ENCODE measurements at regions not wholly inside any gene's neighbourhood (a gene's known extent, or its start where the extent isn't known, plus 50 kb on each side); places are given as distances from the start of the nearest gene placed in this dataset.
"Not testable (repeated sequence)": the region's sequence is repeated elsewhere in the genome, so short reads cannot be mapped to it uniquely, and the experiment has no call there.

DNA sequence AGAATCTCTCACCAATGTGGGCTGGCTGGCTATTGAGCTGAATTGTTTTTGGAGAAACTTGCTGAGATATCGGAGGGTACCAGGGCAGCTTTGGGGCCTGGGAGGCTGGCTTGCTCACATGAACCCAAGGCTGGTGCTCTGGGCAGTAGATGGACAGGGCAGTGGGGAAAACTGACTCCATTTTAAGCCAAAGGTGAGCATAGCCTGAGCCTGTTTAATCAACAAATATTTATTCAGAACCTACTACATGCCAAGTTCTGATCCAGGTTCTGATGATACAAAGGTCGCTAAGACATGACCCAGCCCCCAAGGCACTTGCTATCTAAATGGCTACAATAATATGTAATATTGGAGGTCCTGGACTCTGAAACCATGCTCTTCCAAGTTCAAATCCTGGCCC is 86.6 kb downstream of the BUB3 start:
- Mint-ChIP-seq H3K4me1 (peaks cover 7 to 50% (median 38%) of the 10 kb centered on the region in 4 donors), H3K9me3 (peaks cover 0 to 12% (median 1%) of the 10 kb centered on the region in 7 donors), H3K27ac (peak overlapping the region; percentile 99), H3K27me3 (no peaks in the 10 kb centered on the region), H3K4me3 (peak overlapping the region in 3 of 4 donors; percentile 47 to 81 (median 80)), H3K36me3 (peaks cover 19% of the 10 kb centered on the region)
- peak overlapping the region; percentile 76 for H3K4me3 ChIP-seq (ENCODE audit: low read depth, low read length)
- peak in 1 of 3 donors; percentile 4 for DNase-seq
- no peak for ATAC-seq (ENCODE audit: low read depth in 2 of 2)
- H3K9me3 ChIP-seq (ENCODE audit: control insufficient read depth in 2 of 2, low read length in 2 of 2): peaks cover 0 to 3% of the 10 kb centered on the region in 2 experiments
- peaks cover 14% of the 10 kb centered on the region for H3K4me1 ChIP-seq (ENCODE audit: control insufficient read depth, insufficient read depth, low read length, poor library complexity, severe bottlenecking)
- no peaks in the 10 kb centered on the region for H3K27me3 ChIP-seq (ENCODE audit: control insufficient read depth, insufficient read depth, low read length)
- H3K36me3 ChIP-seq (ENCODE audit: control insufficient read depth, insufficient read depth, low read length): no peaks in the 10 kb centered on the region
- H3K27ac ChIP-seq (ENCODE audit: insufficient read depth, low read length, poor library complexity, severe bottlenecking): peak overlapping the region; percentile 96

DNA sequence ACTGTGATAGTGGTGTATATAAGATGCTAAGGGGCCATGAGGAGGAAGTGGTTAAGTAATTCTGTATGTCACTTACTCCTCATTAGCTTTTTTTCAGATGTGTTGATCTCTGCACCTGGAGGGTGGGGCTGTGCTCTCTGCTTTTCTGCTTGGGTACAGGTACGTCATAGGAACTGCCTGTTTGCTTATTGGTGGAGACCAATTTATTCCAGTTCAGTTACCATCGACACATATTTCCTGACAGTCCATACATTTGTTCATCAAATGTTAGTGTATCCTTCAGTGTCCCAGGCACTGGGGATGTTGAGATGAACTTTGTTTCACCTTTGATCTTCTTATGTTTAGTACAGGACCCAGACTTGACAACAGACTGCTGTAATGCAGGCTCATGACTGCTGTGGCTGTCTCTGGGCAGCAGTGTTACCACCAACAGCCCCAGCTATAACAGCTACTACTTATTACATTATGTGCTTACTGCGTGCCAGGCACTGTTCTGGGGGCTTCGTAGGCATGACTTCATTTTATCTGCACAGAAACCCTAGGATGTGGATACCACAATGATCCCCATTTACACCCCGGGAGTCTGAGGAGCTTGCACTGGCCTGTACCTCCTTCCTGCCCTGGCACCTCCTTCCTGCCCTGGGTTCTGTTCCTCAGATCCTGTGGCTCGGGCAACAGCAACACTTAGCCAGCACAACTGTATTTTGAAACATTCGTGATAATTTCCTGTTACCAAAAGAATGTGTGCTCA is 87.4 kb downstream of the BUB3 start:
- H3K4me3 ChIP-seq (ENCODE audit: low read depth, low read length): peak overlapping the region; percentile 76
- peak; percentile 93 to 94 for ATAC-seq (ENCODE audit: low read depth in 2 of 2)
- H3K27ac ChIP-seq (ENCODE audit: insufficient read depth, low read length, poor library complexity, severe bottlenecking): peak overlapping the region; percentile 96

DNA sequence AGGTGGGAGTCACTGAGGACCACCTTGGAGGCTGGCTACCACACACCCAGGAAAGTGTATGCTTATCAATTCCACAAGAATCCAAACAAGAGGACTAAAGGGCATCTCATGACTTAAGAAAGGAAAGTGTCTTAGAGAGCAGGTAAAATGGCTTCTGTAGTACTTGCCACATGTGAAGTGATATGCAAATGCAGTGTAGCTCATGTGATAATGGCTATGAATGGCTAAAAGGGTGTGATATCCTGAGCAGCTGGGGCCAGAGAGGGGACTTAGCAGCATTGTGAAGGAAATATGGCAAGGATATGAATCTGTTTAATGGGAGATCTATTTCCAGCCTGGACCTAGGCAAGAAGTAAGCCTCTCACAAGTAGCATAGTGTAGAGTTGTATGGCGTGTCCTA is 90.5 kb downstream of the BUB3 start:
- peaks cover 4% of the 10 kb centered on the region for H3K36me3 Mint-ChIP-seq
- no peaks in the 10 kb centered on the region for H3K27me3 ChIP-seq (ENCODE audit: control insufficient read depth, insufficient read depth, low read length)
- no peaks in the 10 kb centered on the region for H3K9me3 ChIP-seq (ENCODE audit: control insufficient read depth in 2 of 2, low read length in 2 of 2)
- DNase-seq (no peak), ATAC-seq (ENCODE audit: low read depth in 2 of 2) (no peak)
- no peaks in the 10 kb centered on the region for H3K36me3 ChIP-seq (ENCODE audit: control insufficient read depth, insufficient read depth, low read length)
- H3K4me3 Mint-ChIP-seq: peak overlapping the region in 1 of 4 donors; percentile 23
- H3K9me3 Mint-ChIP-seq: peaks cover 0 to 1% (median 0%) of the 10 kb centered on the region in 7 donors
- H3K27ac ChIP-seq (ENCODE audit: insufficient read depth, low read length, poor library complexity, severe bottlenecking): no peak overlapping the region
- H3K27me3 Mint-ChIP-seq: no peaks in the 10 kb centered on the region
- H3K4me1 ChIP-seq (ENCODE audit: control insufficient read depth, insufficient read depth, low read length, poor library complexity, severe bottlenecking): peaks cover 14% of the 10 kb centered on the region
- H3K4me3 ChIP-seq (ENCODE audit: low read depth, low read length): no peak overlapping the region
- H3K4me1 Mint-ChIP-seq: peaks cover 7 to 49% (median 38%) of the 10 kb centered on the region in 4 donors
- peak overlapping the region in 2 of 3 donors; percentile 70 to 99 for H3K27ac Mint-ChIP-seq

More for the DNA sequence above, 87.4 kb downstream of the BUB3 start:
- peak overlapping the region; percentile 99 for H3K27ac Mint-ChIP-seq
- Histone ChIP-seq H3K9me3 (ENCODE audit: control insufficient read depth in 2 of 2, low read length in 2 of 2) (no peaks in the 10 kb centered on the region), H3K4me1 (ENCODE audit: control insufficient read depth, insufficient read depth, low read length, poor library complexity, severe bottlenecking) (peaks cover 14% of the 10 kb centered on the region), H3K36me3 (ENCODE audit: control insufficient read depth, insufficient read depth, low read length) (no peaks in the 10 kb centered on the region), H3K27me3 (ENCODE audit: control insufficient read depth, insufficient read depth, low read length) (no peaks in the 10 kb centered on the region)
- H3K4me1 Mint-ChIP-seq: peaks cover 7 to 50% (median 40%) of the 10 kb centered on the region in 4 donors
- peak overlapping the region; percentile 5 to 81 (median 55) for H3K4me3 Mint-ChIP-seq
- peaks cover 0 to 10% (median 1%) of the 10 kb centered on the region in 7 donors for H3K9me3 Mint-ChIP-seq
- DNase-seq: peak; percentile 60 to 94 (median 91)
- no peaks in the 10 kb centered on the region for H3K27me3 Mint-ChIP-seq
- peaks cover 19% of the 10 kb centered on the region for H3K36me3 Mint-ChIP-seq

DNA sequence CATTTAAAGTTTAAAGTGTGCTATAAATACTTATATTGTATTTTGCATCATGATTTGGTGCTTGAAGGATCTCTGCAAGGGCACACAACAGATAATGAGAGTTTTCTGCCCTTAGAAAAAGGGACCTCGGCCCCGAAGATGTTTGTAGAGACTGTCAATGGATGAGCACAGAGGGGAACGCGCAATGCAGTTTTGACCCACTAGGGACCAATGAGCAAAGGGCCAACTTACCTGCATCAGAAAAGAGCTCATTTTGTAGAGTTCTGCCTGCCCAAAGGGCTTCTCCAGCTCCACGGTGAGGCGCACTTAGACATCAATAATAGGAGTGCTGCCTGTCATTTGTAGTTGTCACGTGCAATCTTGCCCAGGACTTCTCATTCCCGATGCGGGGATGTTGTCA is 91.1 kb downstream of the BUB3 start:
- DNase-seq (peak in 1 of 3 donors; percentile 10), ATAC-seq (ENCODE audit: low read depth in 2 of 2) (no peak)
- Histone ChIP-seq H3K27ac (ENCODE audit: insufficient read depth, low read length, poor library complexity, severe bottlenecking) (no peak overlapping the region), H3K36me3 (ENCODE audit: control insufficient read depth, insufficient read depth, low read length) (no peaks in the 10 kb centered on the region), H3K4me3 (ENCODE audit: low read depth, low read length) (no peak overlapping the region), H3K27me3 (ENCODE audit: control insufficient read depth, insufficient read depth, low read length) (no peaks in the 10 kb centered on the region), H3K4me1 (ENCODE audit: control insufficient read depth, insufficient read depth, low read length, poor library complexity, severe bottlenecking) (peaks cover 14% of the 10 kb centered on the region), H3K9me3 (ENCODE audit: control insufficient read depth in 2 of 2, low read length in 2 of 2) (no peaks in the 10 kb centered on the region)
- H3K4me3 Mint-ChIP-seq: no peak overlapping the region
- H3K27ac Mint-ChIP-seq: peak overlapping the region in 1 of 3 donors; percentile 66
- no peaks in the 10 kb centered on the region for H3K27me3 Mint-ChIP-seq
- H3K4me1 Mint-ChIP-seq: peaks cover 3 to 44% (median 33%) of the 10 kb centered on the region in 4 donors
- no peaks in the 10 kb centered on the region for H3K36me3 Mint-ChIP-seq
- H3K9me3 Mint-ChIP-seq: peaks cover 0 to 1% (median 0%) of the 10 kb centered on the region in 7 donors

DNA sequence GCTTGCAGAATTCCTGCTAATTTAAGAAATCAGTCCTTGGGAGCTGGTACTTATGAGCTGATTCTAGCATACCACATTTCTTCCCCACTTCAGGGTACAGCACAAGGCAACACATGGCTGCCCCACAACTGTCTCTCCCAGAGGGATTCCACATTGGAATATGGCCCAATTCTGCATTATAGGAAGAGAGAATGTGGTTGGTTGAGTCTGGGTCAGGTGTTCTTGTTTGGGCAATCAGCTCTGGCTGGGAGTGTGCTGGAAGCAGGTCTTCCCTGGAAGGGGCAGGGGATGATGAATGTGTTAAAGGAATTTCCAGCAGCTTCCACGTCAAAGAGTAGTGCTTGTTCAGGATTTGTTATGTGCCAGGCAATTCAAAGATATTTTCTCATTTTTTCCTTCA is 95.7 kb downstream of the BUB3 start:
- Mint-ChIP-seq H3K4me3 (no peak overlapping the region), H3K27me3 (no peaks in the 10 kb centered on the region), H3K4me1 (peaks cover 0 to 7% (median 4%) of the 10 kb centered on the region in 4 donors), H3K9me3 (no peaks in the 10 kb centered on the region), H3K36me3 (no peaks in the 10 kb centered on the region), H3K27ac (no peak overlapping the region)
- no peaks in the 10 kb centered on the region for H3K36me3 ChIP-seq (ENCODE audit: control insufficient read depth, insufficient read depth, low read length)
- H3K27me3 ChIP-seq (ENCODE audit: control insufficient read depth, insufficient read depth, low read length): no peaks in the 10 kb centered on the region
- no peak overlapping the region for H3K27ac ChIP-seq (ENCODE audit: insufficient read depth, low read length, poor library complexity, severe bottlenecking)
- H3K4me3 ChIP-seq (ENCODE audit: low read depth, low read length): no peak overlapping the region
- DNase-seq (no peak), ATAC-seq (ENCODE audit: low read depth in 2 of 2) (no peak)
- H3K9me3 ChIP-seq (ENCODE audit: control insufficient read depth in 2 of 2, low read length in 2 of 2): no peaks in the 10 kb centered on the region
- no peaks in the 10 kb centered on the region for H3K4me1 ChIP-seq (ENCODE audit: control insufficient read depth, insufficient read depth, low read length, poor library complexity, severe bottlenecking)

DNA sequence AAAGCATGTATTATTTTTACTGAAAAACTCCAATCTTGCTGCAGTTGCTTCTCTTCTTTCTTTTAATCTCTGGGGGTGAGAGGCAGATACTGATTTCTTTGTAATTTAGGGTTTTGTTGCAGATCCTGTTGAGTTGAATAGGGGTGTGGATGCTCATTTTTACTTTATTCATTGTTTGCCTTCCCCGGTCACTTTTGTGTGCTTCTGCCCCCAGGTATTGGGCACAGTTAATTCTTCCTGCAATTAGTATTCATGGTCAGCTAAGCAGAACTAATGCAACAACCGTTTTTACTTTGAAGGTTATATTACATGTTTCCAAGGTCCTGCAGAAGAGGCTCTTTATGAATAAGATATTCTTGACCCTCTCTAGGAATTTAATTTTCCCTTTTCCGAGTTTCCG is 96.4 kb downstream of the BUB3 start:
- Histone ChIP-seq H3K27me3 (ENCODE audit: control insufficient read depth, insufficient read depth, low read length) (no peaks in the 10 kb centered on the region), H3K4me1 (ENCODE audit: control insufficient read depth, insufficient read depth, low read length, poor library complexity, severe bottlenecking) (no peaks in the 10 kb centered on the region), H3K9me3 (ENCODE audit: control insufficient read depth in 2 of 2, low read length in 2 of 2) (no peaks in the 10 kb centered on the region), H3K27ac (ENCODE audit: insufficient read depth, low read length, poor library complexity, severe bottlenecking) (no peak overlapping the region), H3K36me3 (ENCODE audit: control insufficient read depth, insufficient read depth, low read length) (no peaks in the 10 kb centered on the region), H3K4me3 (ENCODE audit: low read depth, low read length) (no peak overlapping the region)
- Mint-ChIP-seq H3K27ac (no peak overlapping the region), H3K4me3 (no peak overlapping the region), H3K9me3 (no peaks in the 10 kb centered on the region), H3K36me3 (no peaks in the 10 kb centered on the region), H3K27me3 (no peaks in the 10 kb centered on the region), H3K4me1 (peaks cover 0 to 7% (median 4%) of the 10 kb centered on the region in 4 donors)
- DNase-seq (no peak), ATAC-seq (ENCODE audit: low read depth in 2 of 2) (no peak)

DNA sequence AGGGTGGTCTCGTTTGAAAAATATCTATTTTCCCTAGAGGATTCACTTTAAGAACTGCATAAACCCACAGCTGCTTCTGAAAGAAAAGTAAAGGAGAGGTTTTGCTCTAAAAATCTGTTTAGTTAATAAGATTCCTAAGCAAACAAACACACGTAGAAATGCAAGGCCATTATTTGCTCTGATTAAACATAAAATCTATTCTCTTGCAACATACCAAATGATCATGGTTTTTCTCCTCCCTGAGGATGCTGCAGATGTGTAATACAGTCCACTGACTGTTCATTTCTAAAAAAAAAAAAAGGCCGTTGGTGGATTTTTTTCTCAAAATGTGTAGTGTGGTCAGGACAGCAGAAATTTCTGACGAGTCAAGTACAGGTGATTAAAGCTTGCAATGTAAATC is 98.6 kb downstream of the BUB3 start:
- Histone ChIP-seq H3K4me3 (ENCODE audit: low read depth, low read length) (no peak overlapping the region), H3K9me3 (ENCODE audit: control insufficient read depth in 2 of 2, low read length in 2 of 2) (no peaks in the 10 kb centered on the region), H3K36me3 (ENCODE audit: control insufficient read depth, insufficient read depth, low read length) (no peaks in the 10 kb centered on the region), H3K27me3 (ENCODE audit: control insufficient read depth, insufficient read depth, low read length) (no peaks in the 10 kb centered on the region), H3K27ac (ENCODE audit: insufficient read depth, low read length, poor library complexity, severe bottlenecking) (no peak overlapping the region), H3K4me1 (ENCODE audit: control insufficient read depth, insufficient read depth, low read length, poor library complexity, severe bottlenecking) (no peaks in the 10 kb centered on the region)
- Mint-ChIP-seq H3K36me3 (no peaks in the 10 kb centered on the region), H3K27ac (no peak overlapping the region), H3K4me1 (peaks cover 0 to 7% (median 2%) of the 10 kb centered on the region in 4 donors), H3K4me3 (no peak overlapping the region), H3K27me3 (no peaks in the 10 kb centered on the region), H3K9me3 (peaks cover 0 to 3% (median 0%) of the 10 kb centered on the region in 7 donors)
- DNase-seq (no peak), ATAC-seq (ENCODE audit: low read depth in 2 of 2) (no peak)

DNA sequence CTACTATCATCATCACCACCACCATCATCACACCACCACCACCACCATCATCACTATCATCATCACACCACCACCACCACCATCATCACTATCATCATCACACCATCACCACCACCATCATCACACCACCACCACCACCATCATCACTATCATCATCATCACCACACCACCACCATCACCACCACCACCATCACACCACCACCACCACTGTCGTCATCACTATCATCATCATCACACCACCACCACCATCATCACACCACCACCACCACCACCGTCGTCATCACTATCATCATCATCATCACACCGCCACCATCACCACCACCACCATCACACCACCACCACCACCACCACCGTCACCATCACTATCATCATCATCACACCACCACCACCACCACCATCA is 100.1 kb downstream of the BUB3 start:
- H3K4me3 Mint-ChIP-seq; H3K27ac Mint-ChIP-seq; H3K27me3 ChIP-seq (ENCODE audit: control insufficient read depth, insufficient read depth, low read length); H3K9me3 Mint-ChIP-seq; H3K4me1 Mint-ChIP-seq; H3K27me3 Mint-ChIP-seq; H3K4me3 ChIP-seq (ENCODE audit: low read depth, low read length); H3K36me3 Mint-ChIP-seq; H3K27ac ChIP-seq (ENCODE audit: insufficient read depth, low read length, poor library complexity, severe bottlenecking); H3K36me3 ChIP-seq (ENCODE audit: control insufficient read depth, insufficient read depth, low read length); ATAC-seq (ENCODE audit: low read depth in 2 of 2); DNase-seq; H3K4me1 ChIP-seq (ENCODE audit: control insufficient read depth, insufficient read depth, low read length, poor library complexity, severe bottlenecking); H3K9me3 ChIP-seq (ENCODE audit: control insufficient read depth in 2 of 2, low read length in 2 of 2): not testable (repeated sequence)
